Panc1 (cell line): ENCODE measurements at regions not wholly inside any gene's neighbourhood (a gene's known extent, or its start where the extent isn't known, plus 50 kb on each side); places are given as distances from the start of the nearest gene placed in this dataset.

Source experiments
- ATAC-seq: fragments of 200-7000 bp; cut with Tn5 transposase; 2 replicates; pipeline ENCODE4 v1.9.1; 2020; ENCODE audit warnings: mild to moderate bottlenecking, moderate library complexity
- BruUV-seq: library from RNA; stranded (reverse); fragments of 400-500 nt; replicated peaks from 2 replicates; lab custom pipeline; 2021; lab: Mats Ljungman, UMichigan
- CTCF ChIA-PET: fragments of 300-600 bp; sonication (Branson Sonifier 250); formaldehyde crosslinking; loops from one replicate; lab custom pipeline; 2022; ENCODE audit warnings: antibody characterized with exemption; lab: Charles Lee
- POLR2A ChIA-PET: fragments of 300-600 bp; sonication (Branson Sonifier 250); formaldehyde crosslinking; loops from one replicate; lab custom pipeline; 2022; ENCODE audit warnings: antibody characterized with exemption; lab: Charles Lee
- DNase-seq: peaks from one replicate; pipeline ENCODE4 v3.0.0-alpha.2; 2010; ENCODE audit warnings: low read depth, low spot score
- H3K27ac ChIP-seq: 2 replicates; pipeline ENCODE4 v1.5.1; 2011; ENCODE audit warnings: mild to moderate bottlenecking, low read length, inconsistent platforms
- H3K27me3 ChIP-seq: fragments of 200-500 bp; sonication (Bioruptor generic); 2 replicates; pipeline ENCODE4 v1.6.0; 2014; ENCODE audit warnings: low read length, inconsistent platforms; ENCODE audit not compliant: control insufficient read depth, insufficient read depth
- H3K36me3 ChIP-seq: fragments of 200-500 bp; sonication (Bioruptor generic); 2 replicates; pipeline ENCODE4 v1.5.1; 2014; ENCODE audit warnings: inconsistent platforms, mild to moderate bottlenecking, low read length, moderate library complexity; ENCODE audit not compliant: control insufficient read depth, insufficient read depth
- H3K4me1 ChIP-seq: 2 replicates; pipeline ENCODE4 v1.5.1; 2011; ENCODE audit warnings: inconsistent platforms, mild to moderate bottlenecking, low read length, moderate library complexity; ENCODE audit not compliant: control insufficient read depth, insufficient read depth
- H3K4me3 ChIP-seq, 2 experiments: 2 replicates each; pipeline ENCODE4 v1.5.1; 2011 to 2012; ENCODE audit warnings: low read depth in 2 of 2, low read length in 2 of 2, mild to moderate bottlenecking in 2 of 2, inconsistent platforms in 1 of 2, moderate library complexity in 1 of 2
- H3K9me3 ChIP-seq: fragments of 200-500 bp; sonication (Bioruptor generic); 2 replicates; pipeline ENCODE4 v1.5.1; 2014; ENCODE audit warnings: low read depth, mild to moderate bottlenecking, inconsistent platforms, low read length, moderate library complexity; ENCODE audit not compliant: control insufficient read depth, insufficient read depth
- POLR2AphosphoS5 ChIP-seq: IDR thresholded peaks from 2 replicates; pipeline ENCODE4 v1.6.1; 2012; ENCODE audit warnings: mild to moderate bottlenecking, low read depth, low read length, moderate library complexity
- SIN3A ChIP-seq: IDR thresholded peaks from 2 replicates; pipeline ENCODE4 v1.6.1; 2012; ENCODE audit warnings: low read depth, mild to moderate bottlenecking, low read length, moderate library complexity, borderline replicate concordance; ENCODE audit not compliant: insufficient read depth
- TCF7L2 ChIP-seq: IDR thresholded peaks from 2 replicates; pipeline ENCODE4 v1.6.1; 2011; ENCODE audit warnings: mild to moderate bottlenecking, low read depth, low read length, inconsistent platforms
- in situ Hi-C: cut with HindIII; loops from 2 replicates; pipeline ENCODE4 v1.10.0; 2016; ENCODE audit warnings: low sequenced_read_pairs, low pct_unique_long_range_greater_than_20kb
- intact Hi-C: fragments of 100-400 bp; cut with micrococcal nuclease; formaldehyde crosslinking; loops from one replicate; pipeline ENCODE4 v1.10.0; 2022; ENCODE audit not compliant: unreplicated experiment
- TF ChIP-seq, protein P1 (sequence below), 2 experiments: IDR thresholded peaks; 2 replicates each; pipeline ENCODE4 v1.6.1; 2011 to 2012; ENCODE audit warnings: low read depth in 2 of 2, control low read depth in 1 of 2, low read length in 1 of 2, mild to moderate bottlenecking in 1 of 2, moderate library complexity in 1 of 2; ENCODE audit not compliant: insufficient read depth in 1 of 2
- TF ChIP-seq, protein P2 (sequence below): fragments of 450-650 bp; IDR thresholded peaks from 2 replicates; pipeline ENCODE4 v1.5.1; 2017; ENCODE audit warnings: mild to moderate bottlenecking

DNA sequence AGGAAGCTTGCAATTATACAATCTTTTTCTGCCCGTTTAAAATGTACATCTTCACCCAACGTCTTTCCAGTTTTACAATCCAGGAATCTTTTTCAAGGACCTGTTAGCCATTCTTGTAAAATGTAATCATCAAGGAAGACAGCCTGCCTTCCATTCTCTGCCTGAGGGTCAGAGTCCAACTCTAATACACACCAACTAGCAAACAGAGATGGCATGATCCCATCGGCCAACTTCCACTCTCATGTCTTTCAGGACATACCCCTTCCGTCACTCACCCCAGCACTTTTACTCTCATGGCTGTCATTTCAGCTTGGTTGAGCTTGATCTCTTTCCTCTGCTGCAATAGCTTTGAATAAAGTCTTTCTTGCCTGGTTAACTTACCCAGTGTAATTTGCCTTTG lies 172.5 kb upstream of the NETO1 start:
- Histone ChIP-seq H3K9me3 (no peaks in the 10 kb centered on the region), H3K27ac (no peak overlapping the region), H3K36me3 (no peaks in the 10 kb centered on the region), H3K27me3 (no peaks in the 10 kb centered on the region), H3K4me1 (no peaks in the 10 kb centered on the region), H3K4me3 (no peak overlapping the region)
- in situ Hi-C loops (no loop called here), intact Hi-C loops (no loop called here)
- ChIA-PET CTCF (no interaction called here), POLR2A (no interaction called here)
- TF ChIP-seq, protein P1, sequence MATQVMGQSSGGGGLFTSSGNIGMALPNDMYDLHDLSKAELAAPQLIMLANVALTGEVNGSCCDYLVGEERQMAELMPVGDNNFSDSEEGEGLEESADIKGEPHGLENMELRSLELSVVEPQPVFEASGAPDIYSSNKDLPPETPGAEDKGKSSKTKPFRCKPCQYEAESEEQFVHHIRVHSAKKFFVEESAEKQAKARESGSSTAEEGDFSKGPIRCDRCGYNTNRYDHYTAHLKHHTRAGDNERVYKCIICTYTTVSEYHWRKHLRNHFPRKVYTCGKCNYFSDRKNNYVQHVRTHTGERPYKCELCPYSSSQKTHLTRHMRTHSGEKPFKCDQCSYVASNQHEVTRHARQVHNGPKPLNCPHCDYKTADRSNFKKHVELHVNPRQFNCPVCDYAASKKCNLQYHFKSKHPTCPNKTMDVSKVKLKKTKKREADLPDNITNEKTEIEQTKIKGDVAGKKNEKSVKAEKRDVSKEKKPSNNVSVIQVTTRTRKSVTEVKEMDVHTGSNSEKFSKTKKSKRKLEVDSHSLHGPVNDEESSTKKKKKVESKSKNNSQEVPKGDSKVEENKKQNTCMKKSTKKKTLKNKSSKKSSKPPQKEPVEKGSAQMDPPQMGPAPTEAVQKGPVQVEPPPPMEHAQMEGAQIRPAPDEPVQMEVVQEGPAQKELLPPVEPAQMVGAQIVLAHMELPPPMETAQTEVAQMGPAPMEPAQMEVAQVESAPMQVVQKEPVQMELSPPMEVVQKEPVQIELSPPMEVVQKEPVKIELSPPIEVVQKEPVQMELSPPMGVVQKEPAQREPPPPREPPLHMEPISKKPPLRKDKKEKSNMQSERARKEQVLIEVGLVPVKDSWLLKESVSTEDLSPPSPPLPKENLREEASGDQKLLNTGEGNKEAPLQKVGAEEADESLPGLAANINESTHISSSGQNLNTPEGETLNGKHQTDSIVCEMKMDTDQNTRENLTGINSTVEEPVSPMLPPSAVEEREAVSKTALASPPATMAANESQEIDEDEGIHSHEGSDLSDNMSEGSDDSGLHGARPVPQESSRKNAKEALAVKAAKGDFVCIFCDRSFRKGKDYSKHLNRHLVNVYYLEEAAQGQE (IDR thresholded peaks at IDR 0.05; ENCODE audit: insufficient read depth in 1 of 2, low read depth in 2 of 2, low read length in 1 of 2), result no peak
- TF ChIP-seq, protein P2, sequence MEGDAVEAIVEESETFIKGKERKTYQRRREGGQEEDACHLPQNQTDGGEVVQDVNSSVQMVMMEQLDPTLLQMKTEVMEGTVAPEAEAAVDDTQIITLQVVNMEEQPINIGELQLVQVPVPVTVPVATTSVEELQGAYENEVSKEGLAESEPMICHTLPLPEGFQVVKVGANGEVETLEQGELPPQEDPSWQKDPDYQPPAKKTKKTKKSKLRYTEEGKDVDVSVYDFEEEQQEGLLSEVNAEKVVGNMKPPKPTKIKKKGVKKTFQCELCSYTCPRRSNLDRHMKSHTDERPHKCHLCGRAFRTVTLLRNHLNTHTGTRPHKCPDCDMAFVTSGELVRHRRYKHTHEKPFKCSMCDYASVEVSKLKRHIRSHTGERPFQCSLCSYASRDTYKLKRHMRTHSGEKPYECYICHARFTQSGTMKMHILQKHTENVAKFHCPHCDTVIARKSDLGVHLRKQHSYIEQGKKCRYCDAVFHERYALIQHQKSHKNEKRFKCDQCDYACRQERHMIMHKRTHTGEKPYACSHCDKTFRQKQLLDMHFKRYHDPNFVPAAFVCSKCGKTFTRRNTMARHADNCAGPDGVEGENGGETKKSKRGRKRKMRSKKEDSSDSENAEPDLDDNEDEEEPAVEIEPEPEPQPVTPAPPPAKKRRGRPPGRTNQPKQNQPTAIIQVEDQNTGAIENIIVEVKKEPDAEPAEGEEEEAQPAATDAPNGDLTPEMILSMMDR, result no peak
- TF ChIP-seq SIN3A, result no peak
- no peak for TF ChIP-seq POLR2AphosphoS5
- TF ChIP-seq TCF7L2, result no peak
- ATAC-seq (no peak), DNase-seq (no peak)
- BruUV-seq, result no TSS peak

DNA sequence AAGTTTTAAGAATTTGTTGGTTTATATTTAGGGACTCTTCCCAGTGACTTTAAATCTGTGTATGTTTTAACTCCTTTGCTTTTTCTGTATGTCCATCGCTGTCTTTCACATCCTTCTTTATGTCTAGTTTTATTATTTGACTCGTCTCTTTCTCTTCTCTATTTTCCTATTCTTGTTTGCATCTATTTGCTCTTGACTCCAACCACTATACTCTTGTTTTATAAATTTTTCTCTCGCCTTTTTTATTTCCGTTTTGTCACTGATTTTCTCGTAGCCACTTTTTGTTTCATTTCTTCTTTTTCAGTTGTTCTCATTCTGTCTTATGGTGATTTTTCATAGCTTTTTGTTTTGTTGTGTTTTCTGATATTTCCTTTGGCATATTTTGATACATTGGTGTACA lies 170.5 kb upstream of the NETO1 start:
- in situ Hi-C loops (no loop called here), intact Hi-C loops (no loop called here)
- ChIA-PET CTCF (no interaction called here), POLR2A (no interaction called here)
- ATAC-seq, result no peak
- no peaks in the 10 kb centered on the region for H3K4me1 ChIP-seq
- BruUV-seq, result no TSS peak
- no peaks in the 10 kb centered on the region for H3K9me3 ChIP-seq
- H3K4me3 ChIP-seq, result no peak overlapping the region
- no peaks in the 10 kb centered on the region for H3K27me3 ChIP-seq
- DNase-seq, result no peak
- no peaks in the 10 kb centered on the region for H3K36me3 ChIP-seq
- no peak overlapping the region for H3K27ac ChIP-seq
- TF ChIP-seq POLR2AphosphoS5, result no peak
- no peak for TF ChIP-seq TCF7L2
- no peak for TF ChIP-seq SIN3A
- TF ChIP-seq, protein P2, result no peak
- TF ChIP-seq, protein P1 (IDR thresholded peaks at IDR 0.05; ENCODE audit: insufficient read depth in 1 of 2, low read depth in 2 of 2, low read length in 1 of 2), result no peak
